ENCODE measurements at regions not wholly inside any gene's neighbourhood (a gene's known extent, or its start where the extent isn't known, plus 50 kb on each side); places are given as distances from the start of the nearest gene placed in this dataset.
A peak's percentile ranks its signal among the peaks of the same experiment; 100 is the strongest.
"Not testable (repeated sequence)": the region's sequence is repeated elsewhere in the genome, so short reads cannot be mapped to it uniquely, and the experiment has no call there.

DNA sequence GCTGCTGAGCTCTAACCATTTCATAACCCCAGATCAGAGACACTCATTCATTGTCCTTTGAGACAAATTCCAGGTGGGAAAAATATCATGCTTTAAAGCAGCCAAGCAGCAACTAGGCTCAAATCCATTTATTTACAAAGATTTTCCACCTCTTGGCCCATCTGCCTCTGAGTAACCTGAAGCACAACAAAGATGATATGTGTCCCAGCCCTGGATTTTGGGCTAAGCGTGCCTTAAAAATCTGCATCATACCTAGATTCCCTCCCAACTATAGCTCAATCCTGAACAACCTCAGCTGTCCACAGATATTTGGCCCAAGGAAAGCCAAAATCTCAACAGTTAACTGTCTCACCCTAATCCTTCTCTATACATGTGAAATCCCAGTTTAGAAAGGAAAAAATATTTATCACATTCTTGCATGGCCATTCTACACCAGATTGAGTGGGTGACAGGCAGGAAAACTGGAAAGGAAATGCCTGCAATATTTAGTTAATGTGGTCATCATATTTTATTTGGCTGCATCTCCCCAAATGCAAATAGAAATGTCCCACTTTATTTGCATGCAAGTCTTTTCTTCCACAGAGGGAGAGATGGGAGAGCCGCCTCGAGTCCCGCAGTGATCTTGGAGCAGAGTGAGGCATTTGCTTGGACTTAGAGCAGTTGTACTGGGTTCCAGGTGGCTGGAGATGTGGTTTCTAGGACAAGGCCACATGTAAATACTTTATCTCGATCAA is 146.4 kb upstream of the EOLA2 start:
- in situ Hi-C loops (cut with HindIII; ENCODE audit: low sequenced_read_pairs): no loop called here
- peak; percentile 54 for DNase-seq (ENCODE audit: low read depth)
- no peak for TF ChIP-seq CTCF (IDR thresholded peaks at IDR 0.05; ENCODE audit: low read depth, low read length, missing control alignments)
- no peak overlapping the region for H3K4me3 ChIP-seq (ENCODE audit: low read depth, low read length)

GRCh38 chrX:150085881-150086280 is 147.6 kb upstream of the EOLA2 start:
- no peak for TF ChIP-seq CTCF (IDR thresholded peaks at IDR 0.05; ENCODE audit: low read depth, low read length, missing control alignments)
- H3K4me3 ChIP-seq (ENCODE audit: low read depth, low read length): no peak overlapping the region
- no peak for DNase-seq (ENCODE audit: low read depth)
- in situ Hi-C loops (cut with HindIII; ENCODE audit: low sequenced_read_pairs): no loop called here

GRCh38 chrX:150086371-150086770 is 148.1 kb upstream of the EOLA2 start:
- DNase-seq (ENCODE audit: low read depth): no peak
- no peak for TF ChIP-seq CTCF (IDR thresholded peaks at IDR 0.05; ENCODE audit: low read depth, low read length, missing control alignments)
- no peak overlapping the region for H3K4me3 ChIP-seq (ENCODE audit: low read depth, low read length)
- in situ Hi-C loops (cut with HindIII; ENCODE audit: low sequenced_read_pairs): no loop called here

GRCh38 chrX:150087612-150088011 is 149.3 kb upstream of the EOLA2 start:
- in situ Hi-C loops (cut with HindIII; ENCODE audit: low sequenced_read_pairs): no loop called here
- DNase-seq (ENCODE audit: low read depth): no peak
- H3K4me3 ChIP-seq (ENCODE audit: low read depth, low read length): no peak overlapping the region
- no peak for TF ChIP-seq CTCF (IDR thresholded peaks at IDR 0.05; ENCODE audit: low read depth, low read length, missing control alignments)

GRCh38 chrX:150088042-150088441 is 149.8 kb upstream of the EOLA2 start:
- DNase-seq (ENCODE audit: low read depth): no peak
- in situ Hi-C loops (cut with HindIII; ENCODE audit: low sequenced_read_pairs): no loop called here
- no peak overlapping the region for H3K4me3 ChIP-seq (ENCODE audit: low read depth, low read length)
- TF ChIP-seq CTCF (IDR thresholded peaks at IDR 0.05; ENCODE audit: low read depth, low read length, missing control alignments): no peak

DNA sequence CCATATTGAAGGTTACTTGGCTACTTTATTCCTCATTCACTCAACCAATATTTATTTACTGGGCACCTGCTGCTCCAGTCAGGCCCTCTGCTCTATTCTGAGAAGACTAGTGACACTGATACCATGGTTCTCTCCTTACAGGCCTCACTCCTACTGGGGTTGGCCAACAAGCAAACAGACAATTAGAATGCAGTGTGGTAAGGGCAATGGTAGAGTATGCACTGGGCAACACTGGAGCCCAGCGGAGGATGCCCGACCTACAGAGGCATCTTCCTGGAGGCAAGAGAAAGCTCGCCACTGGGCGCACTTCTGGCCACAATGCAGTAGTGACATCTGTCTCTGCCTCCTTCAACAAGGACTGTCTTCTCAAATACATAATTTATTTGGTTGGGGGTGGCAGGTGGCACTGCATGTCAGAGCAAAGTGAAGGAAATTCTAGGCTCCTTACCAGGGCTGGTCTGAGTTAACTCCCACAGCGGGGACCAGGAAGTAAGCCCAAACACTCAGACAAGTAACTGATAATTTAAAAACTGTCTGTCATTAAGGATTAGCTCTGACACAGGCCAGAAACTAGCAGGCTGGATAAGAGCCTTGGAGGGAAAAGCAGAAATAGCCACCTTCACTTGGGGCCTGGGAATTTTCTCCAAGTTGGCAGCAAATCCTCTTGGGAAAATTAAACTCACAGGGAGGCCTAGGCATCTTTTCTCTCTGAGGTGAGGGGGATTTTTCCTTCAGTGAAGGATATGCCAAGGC is 150.7 kb upstream of the EOLA2 start:
- in situ Hi-C loops (cut with HindIII; ENCODE audit: low sequenced_read_pairs): no loop called here
- no peak for DNase-seq (ENCODE audit: low read depth)
- TF ChIP-seq CTCF (IDR thresholded peaks at IDR 0.05; ENCODE audit: low read depth, low read length, missing control alignments): no peak
- H3K4me3 ChIP-seq (ENCODE audit: low read depth, low read length): no peak overlapping the region

DNA sequence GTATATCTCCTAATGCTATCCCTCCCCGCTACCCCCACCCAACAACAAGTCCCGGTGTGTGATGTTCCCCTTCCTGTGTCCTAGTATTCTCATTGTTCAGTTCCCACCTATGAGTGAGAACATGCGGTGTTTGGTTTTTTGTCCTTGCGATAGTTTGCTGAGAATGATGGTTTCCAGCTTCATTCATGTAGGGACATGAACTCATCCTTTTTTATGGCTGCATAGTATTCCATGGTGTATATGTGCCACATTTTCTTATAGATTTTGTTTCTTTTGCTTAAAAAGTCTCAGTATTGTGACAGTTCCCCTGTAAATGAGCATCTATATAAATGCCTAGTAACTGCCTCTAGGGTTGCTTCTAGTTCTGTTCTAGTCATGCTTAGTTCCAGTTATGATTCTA is 153.0 kb upstream of the EOLA2 start:
- DNase-seq (ENCODE audit: low read depth); in situ Hi-C loops (cut with HindIII; ENCODE audit: low sequenced_read_pairs); H3K4me3 ChIP-seq (ENCODE audit: low read depth, low read length): not testable (repeated sequence)

Data from astrocyte of the cerebellum (primary cell).